ENCODE measurements at regions not wholly inside any gene's neighbourhood (a gene's known extent, or its start where the extent isn't known, plus 50 kb on each side); places are given as distances from the start of the nearest gene placed in this dataset.

DNA sequence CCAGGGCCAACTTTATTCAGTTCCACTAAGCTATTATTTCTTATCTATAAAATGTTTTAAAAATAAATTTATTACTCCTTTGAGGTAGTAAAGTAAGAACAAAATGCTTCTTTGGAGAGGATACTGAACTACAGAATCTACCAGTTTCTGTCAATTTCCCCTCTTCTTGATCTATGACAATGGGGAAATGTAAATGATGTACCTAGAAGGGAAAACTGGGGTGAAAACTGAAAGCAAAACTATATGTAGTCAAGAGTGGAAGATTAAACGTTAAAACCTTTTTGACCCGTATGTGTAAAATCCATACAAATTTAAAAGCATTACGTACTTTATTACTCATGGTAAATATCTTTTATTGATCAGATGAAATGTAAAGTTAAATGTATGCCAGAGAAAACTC, 1287.8 kb upstream of the TMEFF2 start:
- no peaks in the 10 kb centered on the region for H3K36me3 ChIP-seq (ENCODE audit: low read depth)
- H3K4me3 ChIP-seq = no peak overlapping the region
- no peaks in the 10 kb centered on the region for H3F3A ChIP-seq (ENCODE audit: insufficient read depth, low read depth)
- no peak overlapping the region for H3K27ac ChIP-seq
- DNase-seq = no peak
- no peak for TF ChIP-seq EZH2 (IDR thresholded peaks at IDR 0.05; ENCODE audit: low read depth)
- TF ChIP-seq, protein P1, sequence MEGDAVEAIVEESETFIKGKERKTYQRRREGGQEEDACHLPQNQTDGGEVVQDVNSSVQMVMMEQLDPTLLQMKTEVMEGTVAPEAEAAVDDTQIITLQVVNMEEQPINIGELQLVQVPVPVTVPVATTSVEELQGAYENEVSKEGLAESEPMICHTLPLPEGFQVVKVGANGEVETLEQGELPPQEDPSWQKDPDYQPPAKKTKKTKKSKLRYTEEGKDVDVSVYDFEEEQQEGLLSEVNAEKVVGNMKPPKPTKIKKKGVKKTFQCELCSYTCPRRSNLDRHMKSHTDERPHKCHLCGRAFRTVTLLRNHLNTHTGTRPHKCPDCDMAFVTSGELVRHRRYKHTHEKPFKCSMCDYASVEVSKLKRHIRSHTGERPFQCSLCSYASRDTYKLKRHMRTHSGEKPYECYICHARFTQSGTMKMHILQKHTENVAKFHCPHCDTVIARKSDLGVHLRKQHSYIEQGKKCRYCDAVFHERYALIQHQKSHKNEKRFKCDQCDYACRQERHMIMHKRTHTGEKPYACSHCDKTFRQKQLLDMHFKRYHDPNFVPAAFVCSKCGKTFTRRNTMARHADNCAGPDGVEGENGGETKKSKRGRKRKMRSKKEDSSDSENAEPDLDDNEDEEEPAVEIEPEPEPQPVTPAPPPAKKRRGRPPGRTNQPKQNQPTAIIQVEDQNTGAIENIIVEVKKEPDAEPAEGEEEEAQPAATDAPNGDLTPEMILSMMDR (conservative IDR thresholded peaks at IDR 0.05) = no peak
- CTCF ChIA-PET = no interaction called here
- H4K20me1 ChIP-seq (ENCODE audit: insufficient read depth) = no peaks in the 10 kb centered on the region
- BruUV-seq (replicated peaks) = no TSS peak
- intact Hi-C loops (cut with micrococcal nuclease; ENCODE audit: unreplicated experiment) = no loop called here
- POLR2A ChIA-PET (ENCODE audit: unreplicated experiment) = interaction anchor here (0.6 kb wide), 1 partner anchor 311 kb away, joined by 6 read pairs; no protein-coding TSS in a partner anchor
- H3K27me3 ChIP-seq (ENCODE audit: insufficient read depth, low read depth) = no peaks in the 10 kb centered on the region
- H3K4me1 ChIP-seq (replicated peaks; ENCODE audit: insufficient read depth) = no peaks in the 10 kb centered on the region
- no peaks in the 10 kb centered on the region for H3K79me2 ChIP-seq (ENCODE audit: low read depth)
- no peak overlapping the region for H3K4me2 ChIP-seq
- no peaks in the 10 kb centered on the region for H3K9me2 ChIP-seq (ENCODE audit: insufficient read depth)
- no peaks in the 10 kb centered on the region for H3K9me3 ChIP-seq (ENCODE audit: insufficient read depth, low read depth)
- H2AFZ ChIP-seq = no peak overlapping the region

GRCh38 chr2:193480187-193480586, 1285.5 kb upstream of the TMEFF2 start:
- no peaks in the 10 kb centered on the region for H3K27me3 ChIP-seq (ENCODE audit: insufficient read depth, low read depth)

GRCh38 chr2:193476171-193476800, 1281.6 kb upstream of the TMEFF2 start:
- no peak overlapping the region for H3K27ac ChIP-seq
- TF ChIP-seq, protein P1 (conservative IDR thresholded peaks at IDR 0.05) = no peak
- no peak for TF ChIP-seq EZH2 (IDR thresholded peaks at IDR 0.05; ENCODE audit: low read depth)
- CTCF ChIA-PET = no interaction called here
- POLR2A ChIA-PET (ENCODE audit: unreplicated experiment) = no interaction called here
- no TSS peak for BruUV-seq (replicated peaks)
- H3K4me1 ChIP-seq (replicated peaks; ENCODE audit: insufficient read depth) = 0 out of 2 replicates have a peak, but pooled peaks cover 4% of the 10 kb centered on the region
- H3K27me3 ChIP-seq (ENCODE audit: insufficient read depth, low read depth) = no peaks in the 10 kb centered on the region
- DNase-seq = peak in 1 of 2 experiments; percentile 41
- H3K9me2 ChIP-seq (ENCODE audit: insufficient read depth) = no peaks in the 10 kb centered on the region
- H4K20me1 ChIP-seq (ENCODE audit: insufficient read depth) = no peaks in the 10 kb centered on the region
- no peak overlapping the region for H3K4me3 ChIP-seq
- H3K9me3 ChIP-seq (ENCODE audit: insufficient read depth, low read depth) = no peaks in the 10 kb centered on the region
- no peaks in the 10 kb centered on the region for H3K79me2 ChIP-seq (ENCODE audit: low read depth)
- H3K36me3 ChIP-seq (ENCODE audit: low read depth) = no peaks in the 10 kb centered on the region
- H2AFZ ChIP-seq = no peak overlapping the region
- H3F3A ChIP-seq (ENCODE audit: insufficient read depth, low read depth) = no peaks in the 10 kb centered on the region
- intact Hi-C loops (cut with micrococcal nuclease; ENCODE audit: unreplicated experiment) = no loop called here
- H3K4me2 ChIP-seq = peak overlapping the region; percentile 8; the same call in 1 of the 2 replicates

More at GRCh38 chr2:193480187-193480586, 1285.5 kb upstream of the TMEFF2 start:
- Histone ChIP-seq H3K9me3 (ENCODE audit: insufficient read depth, low read depth) (no peaks in the 10 kb centered on the region), H3K27ac (no peak overlapping the region), H2AFZ (no peak overlapping the region), H3K79me2 (ENCODE audit: low read depth) (no peaks in the 10 kb centered on the region), H3K36me3 (ENCODE audit: low read depth) (no peaks in the 10 kb centered on the region), H3K4me3 (no peak overlapping the region), H3K9me2 (ENCODE audit: insufficient read depth) (no peaks in the 10 kb centered on the region), H4K20me1 (ENCODE audit: insufficient read depth) (no peaks in the 10 kb centered on the region), H3K4me2 (no peak overlapping the region), H3K4me1 (replicated peaks; ENCODE audit: insufficient read depth) (0 out of 2 replicates have a peak, but pooled peaks cover 4% of the 10 kb centered on the region), H3F3A (ENCODE audit: insufficient read depth, low read depth) (no peaks in the 10 kb centered on the region)
- no peak for DNase-seq
- CTCF ChIA-PET = no interaction called here
- POLR2A ChIA-PET (ENCODE audit: unreplicated experiment) = no interaction called here
- BruUV-seq (replicated peaks) = no TSS peak
- TF ChIP-seq, protein P1 (conservative IDR thresholded peaks at IDR 0.05) = no peak
- no peak for TF ChIP-seq EZH2 (IDR thresholded peaks at IDR 0.05; ENCODE audit: low read depth)
- intact Hi-C loops (cut with micrococcal nuclease; ENCODE audit: unreplicated experiment) = no loop called here

Measured in PC-9 (cell line).